Endometrial microvascular endothelial cells (primary cell): ENCODE measurements at regions not wholly inside any gene's neighbourhood (a gene's known extent, or its start where the extent isn't known, plus 50 kb on each side); places are given as distances from the start of the nearest gene placed in this dataset.

Experiments used
- in situ Hi-C: cut with HindIII; loops from 2 replicates; pipeline ENCODE4 v1.10.0; 2017; ENCODE audit warnings: low sequenced_read_pairs, low pct_unique_long_range_greater_than_20kb; ENCODE audit errors: inconsistent ontology term

DNA sequence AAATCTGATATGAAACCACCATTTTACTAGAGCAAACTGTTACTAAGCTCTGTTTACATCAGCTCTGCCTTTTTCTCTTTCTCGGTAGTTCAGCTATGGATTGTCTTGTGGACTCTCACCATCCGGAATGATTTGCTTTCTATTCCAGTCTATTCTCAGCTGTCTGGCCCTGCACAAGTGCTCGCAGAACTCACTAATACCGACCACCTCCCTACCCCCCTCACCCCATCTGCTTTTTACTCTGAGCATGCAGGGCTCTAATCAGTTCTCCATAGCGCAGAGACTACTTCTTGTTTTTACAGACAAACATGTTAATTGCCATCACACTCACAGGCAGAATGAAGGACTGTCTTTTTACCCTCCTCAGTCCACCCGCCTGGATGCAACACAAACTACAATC is 180.7 kb upstream of the POU3F3 start:
- in situ Hi-C loops: no loop called here

DNA sequence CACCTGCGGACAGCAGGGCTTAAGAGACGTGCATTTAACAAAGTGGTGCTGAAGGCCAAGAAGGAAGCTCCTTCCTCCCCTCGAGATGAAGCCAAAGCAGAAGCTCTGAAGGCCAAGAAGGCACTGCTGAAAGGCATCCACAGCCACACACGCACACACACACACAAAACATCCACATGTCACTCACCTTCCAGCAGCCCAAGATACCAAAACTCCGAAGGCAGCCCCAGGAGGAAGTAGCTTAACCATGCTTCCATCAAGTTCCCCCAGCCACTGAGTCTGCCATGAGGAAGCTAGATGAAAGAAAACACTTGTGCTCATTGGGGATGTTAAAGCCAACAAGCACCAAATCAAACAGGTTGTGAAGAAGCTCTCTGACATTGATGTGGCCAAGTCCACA is 175.7 kb upstream of the POU3F3 start:
- in situ Hi-C loops: no loop called here

DNA sequence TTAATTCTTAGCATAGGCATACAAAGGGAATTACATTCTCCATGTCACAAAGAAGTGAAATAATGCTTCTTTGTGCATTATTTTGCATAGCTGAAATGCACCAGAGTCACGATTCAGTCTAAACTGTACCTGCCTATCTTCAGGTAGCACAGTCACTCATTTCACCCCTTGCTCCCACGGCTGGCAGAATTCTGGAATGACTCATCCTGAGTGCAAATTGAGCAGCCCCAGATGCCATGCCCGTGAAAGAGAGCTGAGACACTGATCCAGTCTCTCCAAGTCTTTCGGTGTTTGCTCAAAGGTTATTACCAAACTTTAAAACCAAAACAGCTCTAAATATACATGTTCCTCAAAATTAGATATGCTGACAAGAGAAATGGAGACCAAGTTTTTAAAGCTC is 168.3 kb upstream of the POU3F3 start:
- in situ Hi-C loops: no loop called here

DNA sequence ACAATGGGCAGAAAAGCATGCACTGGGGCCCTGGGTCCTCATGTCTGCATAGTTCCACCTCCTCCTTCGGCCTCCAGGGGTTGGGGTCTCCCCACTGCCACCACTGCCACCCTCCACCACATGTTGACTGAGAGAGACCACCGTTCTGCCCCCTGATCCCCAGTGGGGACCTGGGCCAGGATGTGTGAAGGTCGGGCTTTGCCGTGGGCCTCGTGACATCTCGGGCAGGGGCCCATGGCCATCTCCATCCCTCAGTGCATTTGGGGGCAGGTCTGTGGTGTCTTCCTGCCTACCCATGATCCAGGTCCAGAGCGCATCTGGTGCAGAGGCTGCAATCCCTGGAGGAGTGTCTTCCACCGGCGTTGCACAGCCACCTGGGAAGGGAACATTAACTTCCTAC is 166.8 kb upstream of the POU3F3 start:
- in situ Hi-C loops: no loop called here

DNA sequence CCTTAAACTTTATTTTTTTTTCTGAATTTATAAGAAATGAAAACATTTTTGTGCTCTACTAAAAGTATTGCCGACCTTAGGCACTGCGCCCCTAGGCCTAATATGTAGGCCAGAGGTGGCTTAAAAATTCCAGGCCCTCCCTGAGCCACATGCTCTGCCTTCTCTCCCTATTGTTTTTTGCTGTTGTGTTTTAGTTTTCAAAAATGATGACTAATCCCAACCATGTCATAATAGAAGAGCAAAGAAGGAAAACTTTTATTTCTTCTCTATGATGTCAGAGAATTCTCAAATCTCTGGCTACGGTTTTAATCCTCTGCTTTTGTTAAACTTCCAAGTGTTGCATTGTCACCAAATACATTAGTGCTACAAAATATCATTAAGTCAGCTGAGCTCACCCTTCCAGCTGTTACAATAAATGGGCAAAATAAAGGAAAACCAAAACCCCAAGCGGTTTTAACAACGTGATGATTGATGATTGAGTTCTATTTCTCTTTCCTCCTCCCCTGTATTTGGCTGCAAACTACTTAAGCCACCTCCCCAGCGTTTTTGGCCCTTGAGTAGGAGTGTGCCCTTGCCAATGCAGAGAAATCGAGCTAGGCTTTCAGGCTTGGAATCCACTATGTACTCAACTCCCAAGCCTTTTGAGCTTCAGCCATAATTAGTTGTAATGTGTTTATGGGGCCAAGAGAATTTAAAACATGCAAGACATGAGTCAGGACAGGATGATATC is 163.5 kb upstream of the POU3F3 start:
- in situ Hi-C loops: no loop called here

DNA sequence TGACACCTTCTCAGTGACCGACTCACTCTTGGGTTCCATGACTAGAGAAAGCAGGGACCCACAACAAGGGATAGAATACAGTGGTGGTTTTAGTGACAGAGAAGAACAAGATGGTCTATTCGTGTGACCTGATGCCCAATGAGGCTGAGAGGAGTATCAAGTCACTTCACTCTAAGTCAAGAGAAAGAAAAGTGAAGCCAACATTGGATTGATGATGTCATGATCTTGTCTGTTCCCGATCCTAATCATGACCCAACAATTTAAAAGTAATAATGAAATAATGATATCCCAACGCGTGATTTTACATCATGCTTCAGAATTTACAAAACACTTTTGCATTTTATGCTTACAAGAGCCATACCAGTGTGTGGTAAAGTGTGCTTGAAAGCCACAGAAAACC is 155.6 kb upstream of the POU3F3 start:
- in situ Hi-C loops: no loop called here

DNA sequence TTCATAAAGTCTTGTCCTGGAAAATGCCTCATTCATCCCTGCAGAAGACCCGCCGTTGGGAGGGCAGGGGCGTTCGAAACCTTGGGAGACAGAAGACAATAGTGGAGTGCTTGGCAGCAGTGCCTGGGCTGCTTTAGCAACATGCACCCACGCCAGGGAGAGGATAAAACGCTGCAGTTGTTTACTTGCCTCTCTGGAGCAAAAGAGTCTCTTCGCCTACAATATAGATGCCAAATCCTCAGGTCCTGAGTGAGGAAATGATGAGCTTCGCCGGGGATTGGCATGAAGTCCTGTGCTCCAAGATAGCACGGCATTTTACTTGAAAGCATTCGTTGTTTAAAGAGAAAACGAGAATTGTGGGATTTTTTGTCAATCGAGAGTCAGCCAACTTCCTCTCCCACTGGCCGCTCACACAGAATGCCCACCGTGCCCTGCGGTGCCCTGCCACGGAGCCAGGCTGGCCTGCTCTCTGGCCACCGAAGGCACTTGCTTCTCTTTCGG is 152.5 kb upstream of the POU3F3 start:
- in situ Hi-C loops: no loop called here

DNA sequence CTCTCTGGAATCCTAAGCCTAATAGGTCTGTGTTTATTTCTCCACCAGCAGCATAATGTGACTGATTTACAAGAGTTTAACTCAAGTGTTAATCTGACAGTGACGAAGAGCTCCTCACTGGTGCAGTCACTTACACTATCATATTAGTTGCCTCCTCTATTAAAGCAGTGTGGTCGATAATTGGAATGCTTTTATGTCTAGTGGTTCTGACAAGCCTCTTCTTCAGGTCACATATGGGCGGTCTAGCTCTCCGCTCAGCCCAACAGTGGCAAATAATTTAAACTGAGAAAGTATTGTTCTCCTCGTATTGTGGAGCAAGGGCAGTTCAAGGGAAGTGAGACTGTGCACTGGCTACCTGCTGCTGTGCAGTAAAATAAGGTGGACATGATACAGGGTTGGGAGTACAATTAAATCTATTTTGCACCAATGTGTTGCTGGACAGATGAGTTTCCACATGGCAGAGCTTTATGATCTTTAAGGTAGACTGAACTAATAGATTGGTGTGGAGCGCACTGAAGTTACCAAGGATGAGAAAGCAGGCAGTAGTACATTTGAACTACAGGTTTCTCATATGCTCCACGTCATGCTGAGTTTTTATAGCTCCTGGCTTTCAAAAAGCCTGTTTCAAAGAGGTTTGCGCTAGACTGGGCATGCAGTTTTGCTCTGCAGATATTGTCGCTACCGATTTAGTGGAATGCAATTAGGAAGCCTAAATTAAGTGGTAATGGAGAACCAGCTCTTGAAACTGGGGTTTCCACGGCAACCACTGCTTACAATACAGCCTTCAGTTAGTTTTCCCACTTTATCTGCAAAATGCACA is 151.7 kb upstream of the POU3F3 start:
- in situ Hi-C loops: no loop called here

DNA sequence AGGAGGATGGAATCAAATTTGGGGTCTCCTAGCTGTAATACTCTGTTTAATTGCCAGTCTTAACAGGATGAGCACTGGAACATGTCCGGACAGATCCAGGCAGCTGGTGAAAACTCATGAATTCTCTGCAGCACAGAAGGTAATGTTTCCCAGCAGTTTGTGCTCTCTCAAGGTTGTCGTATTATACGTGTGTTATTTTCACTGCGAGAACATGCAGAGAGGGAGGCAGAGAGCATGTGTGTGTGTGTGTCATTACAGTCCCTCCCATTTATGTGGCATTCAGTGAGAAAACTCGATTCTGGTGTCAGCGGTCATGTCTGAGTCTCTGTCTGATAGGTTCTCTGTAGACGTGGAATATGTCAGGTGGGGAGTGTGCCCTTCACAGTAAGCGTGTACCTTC is 150.2 kb upstream of the POU3F3 start:
- in situ Hi-C loops: no loop called here

DNA sequence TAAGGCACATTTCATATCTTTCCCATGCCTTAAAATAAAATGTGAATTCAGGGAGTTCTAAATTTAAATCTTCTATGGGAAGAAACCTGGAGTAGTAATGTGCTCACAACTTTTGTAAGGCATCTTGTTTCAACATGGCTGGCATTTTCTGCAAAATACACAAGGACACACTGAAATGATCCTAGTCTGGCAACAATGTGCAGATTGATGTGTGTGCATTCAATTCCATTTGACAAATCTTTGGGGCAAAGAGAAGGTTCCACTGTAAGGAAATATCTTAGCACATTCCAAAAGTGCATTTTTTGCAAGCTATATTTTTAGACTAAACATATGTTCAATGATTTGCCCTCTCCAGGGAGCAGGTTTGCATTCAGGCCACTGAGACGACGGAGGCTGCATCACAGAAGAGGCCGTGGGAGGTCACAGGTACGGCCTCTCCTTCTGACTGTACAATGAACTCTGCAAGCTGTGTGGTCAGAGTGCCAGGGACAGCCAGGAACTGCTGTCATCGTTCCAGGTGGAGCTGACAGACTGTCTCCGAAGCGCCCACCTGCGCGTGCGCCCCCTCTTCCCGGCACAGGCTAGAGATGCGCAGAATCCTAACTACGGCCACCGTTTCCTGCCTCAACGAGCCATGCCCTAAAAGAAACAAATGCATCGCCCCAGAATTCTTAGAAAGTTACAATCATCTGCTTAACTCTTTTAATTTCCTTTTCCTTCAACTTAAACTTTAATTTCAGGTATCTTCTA is 149.2 kb upstream of the POU3F3 start:
- in situ Hi-C loops: no loop called here

DNA sequence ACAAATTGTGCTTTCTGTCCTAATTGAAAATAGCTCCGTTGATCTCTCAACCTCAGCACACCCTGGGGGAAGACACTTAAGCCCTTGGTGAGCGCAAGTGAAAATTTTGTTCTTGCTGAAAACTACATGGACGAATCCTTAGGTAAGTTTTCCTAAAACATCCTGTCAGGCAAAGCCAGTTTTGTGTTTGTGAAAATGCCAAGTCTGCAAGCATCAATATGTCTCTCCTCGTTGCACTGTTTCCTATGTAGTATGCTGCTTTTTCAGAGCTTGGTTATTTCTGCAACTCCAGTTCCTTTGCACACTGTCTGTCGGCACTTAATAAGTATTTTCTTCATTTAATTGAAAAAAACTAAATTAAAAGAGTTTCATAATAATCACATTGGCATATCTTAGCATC is 146.9 kb upstream of the POU3F3 start:
- in situ Hi-C loops: no loop called here

DNA sequence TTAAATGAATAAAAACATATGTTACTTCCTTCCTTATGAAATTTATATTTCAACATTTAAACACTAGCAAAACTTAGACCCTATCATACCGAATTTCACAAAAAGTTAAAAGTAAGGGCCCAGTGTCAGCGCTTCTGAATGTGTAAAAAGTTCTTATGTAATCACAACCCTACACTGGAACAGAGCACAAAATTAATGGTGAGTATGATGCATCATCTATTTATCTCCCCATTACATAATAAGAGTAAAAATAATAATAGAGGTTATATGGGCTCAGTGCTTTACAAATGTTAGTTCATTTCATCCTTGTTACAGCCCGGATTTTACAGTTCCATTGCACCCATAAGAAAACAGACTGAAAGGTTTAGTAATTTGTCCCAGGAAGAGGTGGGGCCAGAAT is 144.9 kb upstream of the POU3F3 start:
- in situ Hi-C loops: no loop called here

DNA sequence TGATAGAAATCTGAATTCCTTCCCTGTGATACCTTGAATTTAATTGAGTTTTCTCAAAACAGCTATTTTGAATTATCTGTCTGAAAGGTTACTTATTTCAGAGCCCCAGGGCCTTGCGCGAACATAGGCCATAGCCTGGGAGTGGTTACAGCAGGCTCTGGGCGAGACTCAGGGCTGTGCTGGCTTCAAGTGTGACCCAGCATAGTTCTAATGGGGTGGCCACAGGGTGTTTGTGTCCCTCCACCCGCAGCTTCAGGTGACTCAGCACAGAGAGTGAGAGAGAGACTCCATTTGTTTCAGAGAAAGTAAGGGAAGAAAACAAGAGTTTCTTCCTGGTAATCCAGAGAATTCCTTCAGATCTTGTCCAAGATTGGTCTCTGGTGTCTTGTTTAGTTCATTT is 137.9 kb upstream of the POU3F3 start:
- in situ Hi-C loops: no loop called here

DNA sequence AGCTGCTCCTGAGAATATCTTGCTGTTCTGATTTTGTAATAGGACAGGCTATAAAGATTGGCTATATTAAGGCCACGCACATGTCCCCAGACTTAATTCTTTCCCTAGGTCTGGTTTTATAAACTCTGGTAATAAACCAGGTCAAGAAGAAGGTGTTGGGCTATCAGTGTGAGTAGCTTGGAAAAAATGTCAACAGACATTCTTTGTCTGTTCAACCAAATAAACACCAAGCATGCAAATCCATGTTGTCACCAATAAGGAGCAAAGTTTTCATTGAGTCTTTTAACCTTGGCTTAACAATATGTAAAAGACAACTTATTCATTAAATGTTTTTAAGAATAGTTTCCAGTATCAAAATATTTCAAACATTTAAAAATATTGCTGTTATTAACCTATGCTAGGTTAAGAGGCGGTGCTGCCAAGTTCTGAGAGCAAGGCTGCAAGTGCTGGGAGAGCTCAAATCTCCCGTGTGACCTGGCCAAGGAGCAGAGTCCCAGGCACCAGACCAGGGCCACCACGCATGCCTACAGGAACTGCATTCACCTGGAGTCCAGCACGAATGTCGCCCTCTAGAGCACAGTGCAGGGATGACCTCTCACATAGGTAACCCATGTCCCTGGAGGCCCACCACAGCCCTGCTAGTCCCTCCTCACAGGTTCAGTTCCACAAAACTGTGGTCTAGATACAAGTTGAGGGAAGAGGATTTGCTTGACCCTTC is 120.5 kb upstream of the POU3F3 start:
- in situ Hi-C loops: no loop called here

DNA sequence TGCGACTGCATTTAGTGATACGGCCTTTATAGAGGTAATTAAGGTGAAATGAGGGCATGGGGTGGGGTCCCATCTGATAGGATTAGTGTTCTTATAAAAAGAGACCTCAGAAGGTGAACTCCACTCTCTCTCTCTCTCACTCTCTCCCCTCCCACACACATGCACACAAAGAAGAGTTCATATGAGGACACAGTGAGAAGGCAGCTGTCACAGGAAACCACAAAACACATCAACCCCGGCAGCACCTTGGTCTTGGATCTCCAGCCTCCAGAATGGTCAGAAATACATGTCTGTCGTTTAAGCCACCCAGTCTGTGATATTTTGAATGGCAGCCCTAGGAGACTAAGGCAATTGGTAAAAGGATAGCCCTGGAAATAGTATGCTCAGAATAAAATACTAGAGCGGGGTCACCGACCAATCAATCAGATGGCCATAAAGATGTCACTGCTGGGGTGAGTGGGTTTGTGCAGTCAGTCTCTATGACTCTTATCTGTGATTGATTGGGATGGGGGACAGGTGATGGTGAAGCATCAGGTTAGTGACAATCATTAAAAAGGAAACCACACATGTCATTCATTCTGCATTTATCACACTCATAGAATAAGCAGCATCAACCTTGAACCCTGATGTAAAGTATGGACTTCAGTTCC is 118.9 kb upstream of the POU3F3 start:
- in situ Hi-C loops: no loop called here

DNA sequence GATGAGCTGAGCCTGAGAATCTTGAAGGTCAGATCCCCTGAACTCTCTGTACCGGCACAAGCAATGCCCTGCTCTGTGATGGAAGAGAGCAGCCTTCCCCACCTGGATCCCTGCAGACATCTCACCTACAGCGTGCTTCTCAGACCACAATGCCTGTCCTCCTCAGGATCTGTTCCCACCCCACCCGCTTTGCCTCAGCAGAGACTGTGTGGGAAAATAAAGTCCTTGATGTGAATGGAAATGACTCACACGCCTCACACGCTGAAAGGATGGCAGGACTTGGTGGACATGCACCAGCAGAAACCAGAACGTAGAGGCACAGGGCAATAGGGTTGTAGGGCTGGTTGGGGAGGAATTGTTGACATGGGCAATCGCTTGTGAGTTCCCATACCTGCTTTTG is 117.9 kb upstream of the POU3F3 start:
- in situ Hi-C loops: no loop called here

DNA sequence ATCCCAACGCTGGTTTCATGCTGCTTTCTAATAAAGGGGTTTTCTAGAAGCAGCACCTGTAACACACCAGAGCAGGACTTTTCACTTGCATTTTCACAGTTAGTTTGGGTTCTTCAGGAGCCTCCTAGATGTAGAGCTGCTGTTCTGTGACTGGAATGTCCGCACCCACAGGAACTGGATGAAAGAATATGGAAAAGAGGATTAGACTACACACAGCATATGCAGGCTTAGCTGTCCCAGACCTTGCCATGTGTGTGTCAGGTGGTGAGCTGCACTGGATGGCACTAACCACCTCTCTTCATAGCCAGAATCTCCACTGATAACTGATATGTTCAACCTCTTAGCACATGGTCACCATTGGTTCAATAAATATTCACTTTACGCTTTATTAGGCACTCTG is 112.1 kb upstream of the POU3F3 start:
- in situ Hi-C loops: no loop called here

DNA sequence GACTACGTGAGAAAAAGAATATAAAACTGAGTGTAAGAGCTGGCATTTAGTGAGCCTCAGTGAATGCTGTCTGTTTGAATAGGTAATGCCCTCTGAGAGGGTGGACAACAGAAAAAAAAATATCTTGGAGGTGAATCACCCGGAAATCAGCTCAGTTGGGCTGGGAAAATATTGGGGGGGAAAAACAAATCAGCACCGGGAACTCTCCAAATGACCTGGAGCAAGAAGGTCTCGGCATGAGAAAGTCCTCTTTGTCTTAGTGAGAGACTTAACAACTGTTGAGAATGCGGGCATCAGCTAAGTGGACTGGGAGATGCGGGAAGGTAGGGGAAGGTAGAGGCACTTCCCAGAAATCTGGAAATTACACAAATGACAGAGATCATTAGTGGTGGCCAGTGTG is 109.4 kb upstream of the POU3F3 start:
- in situ Hi-C loops: no loop called here

DNA sequence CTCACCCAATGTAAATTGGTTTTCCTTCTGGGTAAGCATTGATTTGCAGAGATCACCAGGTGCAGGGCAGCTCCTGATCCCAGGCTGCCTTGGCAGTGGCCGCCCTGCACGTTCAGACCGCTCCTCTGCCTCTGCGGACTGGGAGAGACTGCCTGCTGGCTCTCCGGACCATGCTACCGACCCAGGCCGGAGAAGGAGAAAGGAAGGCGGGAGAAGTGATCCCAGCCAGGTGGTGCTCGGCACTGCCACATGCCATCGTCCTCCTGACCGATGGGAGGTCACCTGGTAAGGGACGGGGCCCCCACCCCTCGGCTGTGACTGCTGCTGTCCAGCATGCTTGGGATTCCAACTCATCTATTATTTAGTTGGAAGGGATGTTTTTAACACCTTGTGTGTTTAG is 108.1 kb upstream of the POU3F3 start:
- in situ Hi-C loops: no loop called here
